ENCODE measurements at regions not wholly inside any gene's neighbourhood (a gene's known extent, or its start where the extent isn't known, plus 50 kb on each side); places are given as distances from the start of the nearest gene placed in this dataset.

DNA sequence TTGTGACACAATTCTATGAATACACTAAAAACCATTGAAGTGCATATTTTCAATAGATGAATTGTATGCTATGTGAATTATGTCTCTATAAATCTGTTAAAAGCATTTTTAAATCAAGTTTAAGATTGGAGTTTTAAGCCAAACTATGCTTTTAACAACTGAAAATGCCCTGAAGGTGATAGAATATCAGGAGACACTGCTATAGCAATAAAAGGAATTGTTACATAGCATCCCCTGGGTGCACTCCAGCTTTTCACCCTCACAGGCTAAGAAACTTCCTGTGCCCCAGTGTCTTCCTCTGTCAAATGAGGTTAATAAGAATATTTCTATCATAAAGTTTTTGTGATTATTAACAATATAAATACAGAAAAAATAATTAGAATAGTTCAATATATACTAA, 472.7 kb upstream of the TMPO start:
- no peak overlapping the region for H3T11ph ChIP-seq (ENCODE audit: low read length)

More for the DNA sequence above, 472.7 kb upstream of the TMPO start:
- Histone ChIP-seq H3K9ac (ENCODE audit: extremely low read depth, insufficient read length, low read length) (no peak overlapping the region), H2BK15ac (ENCODE audit: low read depth, low read length) (no peak overlapping the region), H3K27me3 (ENCODE audit: insufficient read depth, low read length) (no peaks in the 10 kb centered on the region), H3K79me1 (ENCODE audit: insufficient read depth, low read depth, low read length, poor library complexity, severe bottlenecking) (no peaks in the 10 kb centered on the region), H2BK20ac (ENCODE audit: low read depth, low read length, poor library complexity, severe bottlenecking) (no peak overlapping the region), H4K5ac (ENCODE audit: insufficient read length, low read depth, low read length) (no peak overlapping the region), H3K27ac (ENCODE audit: insufficient read length, low read depth, low read length) (no peak overlapping the region), H3K9me3 (ENCODE audit: control insufficient read depth, low read depth, low read length) (no peaks in the 10 kb centered on the region), H3K14ac (ENCODE audit: insufficient read depth, low read length) (no peak overlapping the region), H4K91ac (ENCODE audit: insufficient read length, low read depth, low read length) (no peak overlapping the region), H2BK5ac (ENCODE audit: insufficient read length, low read length) (no peak overlapping the region), H3K4ac (ENCODE audit: low read depth, low read length) (no peak overlapping the region), H3K18ac (ENCODE audit: insufficient read length, low read depth, low read length) (no peak overlapping the region), H2BK12ac (ENCODE audit: insufficient read length, low read depth, low read length) (no peak overlapping the region), H2BK120ac (ENCODE audit: low read depth, low read length, poor library complexity, severe bottlenecking) (no peak overlapping the region), H3K79me2 (ENCODE audit: insufficient read depth, low read length) (no peaks in the 10 kb centered on the region), H3K4me2 (ENCODE audit: insufficient read depth, insufficient read length, low read length) (no peak overlapping the region), H3K4me1 (ENCODE audit: insufficient read depth, low read length) (no peaks in the 10 kb centered on the region), H2AFZ (ENCODE audit: low read length) (no peak overlapping the region), H3K56ac (ENCODE audit: insufficient read length, low read depth, low read length) (no peak overlapping the region), H3K23me2 (ENCODE audit: insufficient read length, low read depth, low read length, poor library complexity, severe bottlenecking) (no peaks in the 10 kb centered on the region), H4K20me1 (ENCODE audit: control insufficient read depth, insufficient read depth, insufficient read length) (no peaks in the 10 kb centered on the region), H2AK5ac (ENCODE audit: insufficient read length, low read length) (no peak overlapping the region), H3K23ac (ENCODE audit: insufficient read length, low read depth, low read length) (no peak overlapping the region), H4K8ac (replicated peaks; ENCODE audit: insufficient read length, low read depth, low read length) (no peak overlapping the region)
- Mint-ChIP-seq H3K4me1 (no peaks in the 10 kb centered on the region), H3K36me3 (ENCODE audit: insufficient read depth in 1 of 3, low read depth in 3 of 3) (peaks cover 0 to 10% (median 1%) of the 10 kb centered on the region in 3 experiments; a peak in 5 of 7 replicates), H3K4me3 (no peak overlapping the region), H3K27me3 (ENCODE audit: low read depth) (no peaks in the 10 kb centered on the region), H3K9me3 (peaks cover 10 to 25% of the 10 kb centered on the region in 2 experiments), H3K27ac (no peak overlapping the region)
- no peak for DNase-seq
- TF ChIP-seq, protein P1, sequence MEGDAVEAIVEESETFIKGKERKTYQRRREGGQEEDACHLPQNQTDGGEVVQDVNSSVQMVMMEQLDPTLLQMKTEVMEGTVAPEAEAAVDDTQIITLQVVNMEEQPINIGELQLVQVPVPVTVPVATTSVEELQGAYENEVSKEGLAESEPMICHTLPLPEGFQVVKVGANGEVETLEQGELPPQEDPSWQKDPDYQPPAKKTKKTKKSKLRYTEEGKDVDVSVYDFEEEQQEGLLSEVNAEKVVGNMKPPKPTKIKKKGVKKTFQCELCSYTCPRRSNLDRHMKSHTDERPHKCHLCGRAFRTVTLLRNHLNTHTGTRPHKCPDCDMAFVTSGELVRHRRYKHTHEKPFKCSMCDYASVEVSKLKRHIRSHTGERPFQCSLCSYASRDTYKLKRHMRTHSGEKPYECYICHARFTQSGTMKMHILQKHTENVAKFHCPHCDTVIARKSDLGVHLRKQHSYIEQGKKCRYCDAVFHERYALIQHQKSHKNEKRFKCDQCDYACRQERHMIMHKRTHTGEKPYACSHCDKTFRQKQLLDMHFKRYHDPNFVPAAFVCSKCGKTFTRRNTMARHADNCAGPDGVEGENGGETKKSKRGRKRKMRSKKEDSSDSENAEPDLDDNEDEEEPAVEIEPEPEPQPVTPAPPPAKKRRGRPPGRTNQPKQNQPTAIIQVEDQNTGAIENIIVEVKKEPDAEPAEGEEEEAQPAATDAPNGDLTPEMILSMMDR (conservative IDR thresholded peaks at IDR 0.05) = no peak

All from H9 (cell line).